ENCODE measurements at regions not wholly inside any gene's neighbourhood (a gene's known extent, or its start where the extent isn't known, plus 50 kb on each side); places are given as distances from the start of the nearest gene placed in this dataset.

- TF ChIP-seq CTCF (IDR thresholded peaks at IDR 0.05) (no peak), POLR2A (IDR thresholded peaks at IDR 0.05) (no peak)
These were observed 1105.5 kb upstream of the TMEM132C start for GRCh38 chr12:127161466-127161865.
